Cardiac muscle cell (in vitro differentiated cells and primary cell): ENCODE measurements at regions not wholly inside any gene's neighbourhood (a gene's known extent, or its start where the extent isn't known, plus 50 kb on each side); places are given as distances from the start of the nearest gene placed in this dataset.
A peak's percentile ranks its signal among the peaks of the same experiment; 100 is the strongest.
"Not testable (repeated sequence)": the region's sequence is repeated elsewhere in the genome, so short reads cannot be mapped to it uniquely, and the experiment has no call there.

Source experiments
- DNase-seq, 2 donors: peaks; one replicate each; pipeline versions ENCODE4 v3.0.0 to v3.0.0-alpha.2; 2010 to 2017; ENCODE audit warnings: low read depth in 1 of 2, low spot score in 1 of 2
- H3K27ac ChIP-seq: fragments of 200-600 bp; sonication (generic); 2 replicates; pipeline ENCODE4 v1.5.1; 2016
- H3K27me3 ChIP-seq: fragments of 200-600 bp; sonication (generic); 2 replicates; pipeline ENCODE4 v1.6.0; 2016; ENCODE audit warnings: control low read depth
- H3K36me3 ChIP-seq: fragments of 200-600 bp; sonication (generic); 2 replicates; pipeline ENCODE4 v1.5.1; 2016; ENCODE audit warnings: control low read depth
- H3K4me1 ChIP-seq: fragments of 200-600 bp; sonication (generic); 2 replicates; pipeline ENCODE4 v1.8.1; 2017; ENCODE audit warnings: low read depth, mild to moderate bottlenecking, mixed run types
- H3K4me3 ChIP-seq: fragments of 200-600 bp; sonication (generic); 2 replicates; pipeline ENCODE4 v1.5.1; 2016; ENCODE audit warnings: mild to moderate bottlenecking
- H3K9me3 ChIP-seq: fragments of 200-600 bp; sonication (generic); 2 replicates; pipeline ENCODE4 v1.5.1; 2017; ENCODE audit warnings: low read depth, mild to moderate bottlenecking, control low read depth
- CTCF ChIP-seq: IDR thresholded peaks from 2 replicates; pipeline ENCODE4 v1.5.1; 2012; ENCODE audit warnings: low read depth, mild to moderate bottlenecking, low read length

GRCh38 chr5:125075567-125075966 lies 329.1 kb upstream of the ZNF608 start:
- DNase-seq: no peak
- Histone ChIP-seq H3K9me3 (no peaks in the 10 kb centered on the region), H3K27ac (no peak overlapping the region), H3K36me3 (no peaks in the 10 kb centered on the region), H3K4me3 (no peak overlapping the region), H3K4me1 (peaks cover 2% of the 10 kb centered on the region), H3K27me3 (no peaks in the 10 kb centered on the region)
- TF ChIP-seq CTCF: no peak

- not testable (repeated sequence) for DNase-seq, H3K36me3 ChIP-seq, H3K27me3 ChIP-seq, H3K9me3 ChIP-seq, H3K27ac ChIP-seq, H3K4me3 ChIP-seq
- peaks cover 11% of the 10 kb centered on the region for H3K4me1 ChIP-seq
Measured at GRCh38 chr5:125079028-125079427, 332.6 kb upstream of the ZNF608 start.

GRCh38 chr5:125081101-125081500 lies 334.7 kb upstream of the ZNF608 start:
- DNase-seq: no peak
- H3K4me3 ChIP-seq: no peak overlapping the region
- no peaks in the 10 kb centered on the region for H3K36me3 ChIP-seq
- no peak for TF ChIP-seq CTCF
- no peaks in the 10 kb centered on the region for H3K9me3 ChIP-seq
- H3K4me1 ChIP-seq: peaks cover 11% of the 10 kb centered on the region
- H3K27ac ChIP-seq: no peak overlapping the region
- no peaks in the 10 kb centered on the region for H3K27me3 ChIP-seq

- DNase-seq: peak in 1 of 2 donors; percentile 79
- Histone ChIP-seq H3K27me3 (no peaks in the 10 kb centered on the region), H3K9me3 (no peaks in the 10 kb centered on the region), H3K27ac (no peak overlapping the region), H3K36me3 (no peaks in the 10 kb centered on the region), H3K4me3 (no peak overlapping the region), H3K4me1 (peaks cover 11% of the 10 kb centered on the region)
- TF ChIP-seq CTCF: no peak
Measured at GRCh38 chr5:125083981-125084380, 337.5 kb upstream of the ZNF608 start.

- Histone ChIP-seq H3K27ac (no peak overlapping the region), H3K9me3 (no peaks in the 10 kb centered on the region), H3K36me3 (no peaks in the 10 kb centered on the region), H3K4me3 (no peak overlapping the region), H3K4me1 (peaks cover 6% of the 10 kb centered on the region), H3K27me3 (no peaks in the 10 kb centered on the region)
- TF ChIP-seq CTCF: no peak
- no peak for DNase-seq
Measured at GRCh38 chr5:125085797-125086505, 339.5 kb upstream of the ZNF608 start.

- H3K9me3 ChIP-seq: no peaks in the 10 kb centered on the region
- no peak overlapping the region for H3K4me3 ChIP-seq
- H3K27ac ChIP-seq: no peak overlapping the region
- TF ChIP-seq CTCF: no peak
- DNase-seq: no peak
- no peaks in the 10 kb centered on the region for H3K36me3 ChIP-seq
- no peaks in the 10 kb centered on the region for H3K4me1 ChIP-seq
- H3K27me3 ChIP-seq: no peaks in the 10 kb centered on the region
Measured at GRCh38 chr5:125088522-125089105, 342.2 kb upstream of the ZNF608 start.

- not testable (repeated sequence) for H3K36me3 ChIP-seq, H3K9me3 ChIP-seq, H3K27ac ChIP-seq, H3K27me3 ChIP-seq, H3K4me1 ChIP-seq, DNase-seq, H3K4me3 ChIP-seq
Measured at GRCh38 chr5:125092138-125092537, 345.7 kb upstream of the ZNF608 start.
